CD4-positive, alpha-beta T cell treated with Interleukin-15 for 4 hours (primary cell): ENCODE measurements at regions not wholly inside any gene's neighbourhood (a gene's known extent, or its start where the extent isn't known, plus 50 kb on each side); places are given as distances from the start of the nearest gene placed in this dataset.
"Not testable (repeated sequence)": the region's sequence is repeated elsewhere in the genome, so short reads cannot be mapped to it uniquely, and the experiment has no call there.

Experiments used
- DNase-seq: peaks from one replicate; pipeline ENCODE4 v3.0.0-alpha.2; 2020; ENCODE audit warnings: low spot score

DNA sequence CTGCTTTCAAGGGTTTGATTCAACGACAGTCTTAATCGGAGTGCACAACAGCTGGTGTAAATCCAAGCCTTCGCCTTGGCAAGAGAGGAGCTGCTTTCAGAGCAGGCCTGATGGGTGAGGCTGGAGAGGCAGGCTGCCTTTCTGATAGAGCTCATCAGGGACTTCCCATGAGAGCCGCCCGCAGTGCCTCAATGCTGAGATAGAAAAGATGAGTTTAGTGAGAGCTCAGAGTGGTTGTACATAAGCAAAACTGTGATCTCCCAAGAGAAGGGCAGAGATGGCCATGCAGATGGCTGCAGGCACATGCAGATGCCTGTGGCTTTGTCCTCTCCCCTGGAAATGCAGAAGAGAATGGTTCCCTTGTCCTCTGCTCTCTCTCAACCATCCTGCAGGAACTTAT is 122.1 kb downstream of the ARL4C start:
- DNase-seq, result no peak

- no peak for DNase-seq
Observed at GRCh38 chr2:234374150-234374508, 122.8 kb downstream of the ARL4C start.

GRCh38 chr2:234373481-234374149 is 123.3 kb downstream of the ARL4C start:
- no peak for DNase-seq

- peak; percentile 20 for DNase-seq
Observed at GRCh38 chr2:234373060-234373459, 123.8 kb downstream of the ARL4C start.

GRCh38 chr2:234372506-234372905 is 124.4 kb downstream of the ARL4C start:
- DNase-seq, result no peak

DNA sequence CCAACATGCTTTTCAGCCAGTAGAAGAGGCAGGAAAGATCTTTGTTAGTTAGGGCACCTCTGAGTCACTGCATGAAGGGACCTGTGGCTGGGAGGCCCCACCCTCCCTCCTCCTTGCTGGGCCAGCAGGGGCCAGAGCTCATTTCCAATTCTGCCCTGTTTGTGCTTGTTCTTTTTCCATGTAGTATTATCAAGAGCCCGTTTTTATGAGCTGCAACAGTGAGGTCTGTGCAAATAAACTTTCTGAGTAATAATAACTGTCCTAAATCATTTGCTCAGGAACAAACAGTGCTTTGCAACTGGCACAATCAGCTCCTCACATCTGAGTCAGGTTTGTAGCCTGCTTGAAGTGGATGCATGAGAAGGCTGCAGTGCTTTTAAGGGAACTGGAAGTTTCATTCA is 128.0 kb downstream of the ARL4C start:
- peak; percentile 60 for DNase-seq

GRCh38 chr2:234366891-234367290 is 130.0 kb downstream of the ARL4C start:
- no peak for DNase-seq

DNA sequence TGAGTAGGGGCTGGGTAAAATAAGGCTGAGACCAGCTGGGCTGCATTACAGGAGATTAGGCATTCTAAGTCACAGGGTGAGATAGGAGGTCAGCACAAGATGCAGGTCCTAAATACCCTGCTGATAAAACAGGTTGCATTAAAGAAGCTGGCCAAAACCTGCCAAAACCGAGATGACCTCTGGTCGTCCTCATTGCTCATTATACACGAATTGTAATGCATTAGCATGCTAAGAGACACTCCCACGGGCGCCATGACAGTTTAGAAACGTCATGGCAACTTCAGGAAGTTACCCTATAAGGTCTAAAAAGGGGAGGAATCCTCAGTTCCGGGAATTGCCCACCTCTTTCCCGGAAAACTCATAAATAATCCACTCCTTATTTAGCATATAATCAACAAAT is 132.2 kb downstream of the ARL4C start:
- DNase-seq, result no peak

DNA sequence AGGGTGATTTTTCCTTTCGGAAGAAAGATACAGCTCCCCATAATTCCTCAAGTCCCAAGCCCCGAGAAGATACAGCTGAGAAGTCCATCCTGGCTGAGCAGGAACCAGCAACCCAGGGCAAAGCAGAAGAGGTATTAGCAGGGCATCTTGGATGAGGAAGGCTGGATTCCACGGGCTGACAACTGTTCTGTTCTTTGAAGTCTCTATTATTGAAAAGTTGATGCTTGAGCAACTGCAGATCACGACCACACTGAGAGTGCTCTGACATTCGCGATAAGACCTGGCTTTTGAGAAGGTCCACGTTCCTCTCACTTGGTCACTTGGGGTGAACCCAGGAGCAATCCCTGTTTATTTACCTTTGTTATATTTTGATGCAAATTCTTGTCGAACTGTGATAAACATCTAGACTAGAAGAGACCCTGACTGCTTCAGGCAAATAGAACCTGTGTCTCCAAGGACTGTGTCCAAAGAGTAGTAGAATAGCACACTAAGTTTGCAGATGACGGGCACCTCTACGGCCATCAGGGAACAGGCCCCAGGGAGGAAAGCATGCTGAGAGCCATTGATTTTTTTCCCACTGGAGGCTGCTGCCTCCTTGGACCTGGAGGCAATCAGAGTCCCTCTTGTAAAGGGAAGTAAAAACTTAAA is 133.1 kb downstream of the ARL4C start:
- DNase-seq, result no peak

DNA sequence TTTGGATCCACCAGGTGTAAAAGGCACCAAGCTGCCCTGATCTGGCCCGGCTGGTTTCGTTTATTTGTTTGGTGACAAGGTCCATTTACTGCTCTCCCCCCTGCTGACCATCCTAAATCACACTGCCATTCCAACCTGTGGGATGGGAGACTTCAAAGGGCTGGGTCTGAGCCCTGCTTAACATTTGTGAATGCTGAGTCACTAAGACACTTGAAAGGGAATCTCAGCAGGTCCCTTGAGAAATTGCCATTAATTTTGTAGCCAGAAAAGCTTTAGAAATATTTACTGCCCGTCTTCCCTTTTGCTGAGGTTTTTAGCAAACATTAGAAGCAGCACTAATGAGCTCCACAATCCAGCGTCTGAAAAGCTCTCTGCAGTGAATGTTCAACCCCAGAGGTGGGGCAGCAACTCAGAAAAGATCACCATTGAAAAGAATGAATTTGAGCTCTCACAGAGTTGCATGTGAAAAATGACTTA is 133.8 kb downstream of the ARL4C start:
- DNase-seq, result no peak

- not testable (repeated sequence) for DNase-seq
Observed at GRCh38 chr2:234360313-234360975, 136.4 kb downstream of the ARL4C start.

DNA sequence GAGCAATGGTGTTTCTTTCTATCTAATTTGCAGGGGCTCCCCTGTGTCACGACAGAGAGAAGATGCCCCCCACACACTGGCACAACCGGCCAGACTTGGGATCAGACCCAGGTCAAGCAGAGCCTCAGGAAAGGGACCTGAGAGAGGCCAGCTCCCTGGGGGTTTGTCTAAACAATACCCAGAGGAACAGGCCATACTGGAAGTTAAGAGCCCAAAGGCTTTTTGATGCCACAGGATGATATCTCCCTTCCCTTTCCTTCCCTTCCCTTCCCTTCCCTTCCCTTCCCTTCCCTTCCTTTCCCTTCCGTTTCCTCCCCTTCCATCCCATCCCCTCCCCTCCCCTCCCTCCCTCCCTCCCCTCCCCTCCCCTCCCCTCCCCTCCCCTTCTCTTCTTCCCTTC is 139.2 kb downstream of the ARL4C start:
- no peak for DNase-seq

GRCh38 chr2:234355808-234356365 is 141.0 kb downstream of the ARL4C start:
- DNase-seq, result no peak

- DNase-seq, result no peak
Observed at GRCh38 chr2:234355021-234355720, 141.7 kb downstream of the ARL4C start.

DNA sequence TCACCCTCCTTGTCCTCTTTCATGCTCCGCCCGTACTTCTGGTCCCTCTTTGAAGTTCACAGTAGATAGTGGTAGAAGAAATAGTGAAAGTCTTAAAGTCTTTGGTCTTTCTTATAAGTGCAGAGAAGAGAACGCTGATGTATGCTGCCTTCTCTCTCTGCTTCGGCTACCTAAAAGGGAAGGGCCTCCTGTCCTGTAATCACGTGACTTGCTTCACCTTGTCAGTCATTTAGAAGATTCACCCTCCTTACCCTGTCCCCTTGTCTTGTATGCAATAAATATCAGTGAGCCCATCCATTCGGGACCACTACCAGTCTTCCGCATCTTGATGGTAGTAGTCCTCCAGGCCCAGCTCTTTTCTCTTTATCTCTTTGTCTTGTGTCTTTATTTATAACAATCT is 144.6 kb downstream of the ARL4C start:
- DNase-seq, result no peak

- DNase-seq, result not testable (repeated sequence)
Observed at GRCh38 chr2:234351866-234352265, 145.0 kb downstream of the ARL4C start.

DNA sequence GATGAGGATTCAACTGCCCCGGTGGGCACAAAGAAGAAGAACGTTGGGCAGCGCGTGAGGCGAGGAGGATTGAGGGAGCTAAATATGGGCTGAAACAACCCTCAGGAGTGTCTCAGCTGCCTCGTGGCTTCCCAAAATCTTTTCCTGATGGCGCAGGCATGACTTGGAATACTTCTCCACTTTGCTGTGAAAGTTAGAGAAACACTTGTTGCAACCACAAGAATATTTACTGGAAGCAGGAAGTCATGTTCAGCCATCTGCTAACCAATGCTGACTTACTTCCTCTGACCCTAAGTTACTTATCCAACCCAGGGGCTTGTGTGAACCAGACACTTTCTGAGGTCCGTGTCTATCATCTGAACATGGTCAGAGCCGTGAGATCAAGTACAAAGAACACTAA is 148.8 kb downstream of the ARL4C start:
- DNase-seq, result no peak

DNA sequence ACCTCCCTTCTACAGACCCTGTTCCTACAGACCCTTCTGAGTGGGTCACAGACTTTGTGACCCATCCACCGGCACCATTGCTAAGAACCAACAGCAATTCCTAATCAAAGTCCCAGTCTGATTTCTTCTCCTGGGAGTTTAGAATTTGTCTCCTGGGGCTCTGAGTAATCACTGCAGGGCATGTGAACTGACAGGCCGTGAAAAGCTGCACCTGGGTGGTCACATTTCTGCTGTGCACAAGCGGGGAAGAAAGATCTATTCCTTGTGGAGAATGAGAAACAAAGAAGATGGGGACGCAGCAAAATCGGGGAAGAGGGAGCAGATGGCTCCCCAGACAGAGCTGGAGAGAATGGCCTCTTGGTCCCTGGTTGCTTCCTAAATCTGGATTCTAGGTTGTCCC is 151.0 kb downstream of the ARL4C start:
- DNase-seq, result no peak

GRCh38 chr2:234344012-234344411 is 152.9 kb downstream of the ARL4C start:
- no peak for DNase-seq

DNA sequence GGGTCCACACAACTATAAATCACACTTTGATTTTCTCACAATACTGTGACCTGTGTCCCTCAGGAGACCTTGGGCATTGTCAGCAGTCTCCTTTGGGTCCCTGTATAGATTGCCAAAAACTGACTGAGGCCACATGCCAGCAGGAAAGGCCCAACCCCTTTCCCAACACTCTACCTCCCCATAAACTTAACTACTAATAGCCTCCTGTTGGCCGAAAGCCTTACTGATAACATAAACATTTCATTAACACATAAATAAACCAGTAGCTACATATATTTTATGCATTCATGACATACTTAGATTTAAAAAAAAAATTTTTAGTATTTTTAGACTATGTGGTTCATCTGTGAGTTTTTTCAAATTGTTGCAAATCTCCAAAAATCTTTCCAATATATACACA is 153.5 kb downstream of the ARL4C start:
- DNase-seq, result no peak

DNA sequence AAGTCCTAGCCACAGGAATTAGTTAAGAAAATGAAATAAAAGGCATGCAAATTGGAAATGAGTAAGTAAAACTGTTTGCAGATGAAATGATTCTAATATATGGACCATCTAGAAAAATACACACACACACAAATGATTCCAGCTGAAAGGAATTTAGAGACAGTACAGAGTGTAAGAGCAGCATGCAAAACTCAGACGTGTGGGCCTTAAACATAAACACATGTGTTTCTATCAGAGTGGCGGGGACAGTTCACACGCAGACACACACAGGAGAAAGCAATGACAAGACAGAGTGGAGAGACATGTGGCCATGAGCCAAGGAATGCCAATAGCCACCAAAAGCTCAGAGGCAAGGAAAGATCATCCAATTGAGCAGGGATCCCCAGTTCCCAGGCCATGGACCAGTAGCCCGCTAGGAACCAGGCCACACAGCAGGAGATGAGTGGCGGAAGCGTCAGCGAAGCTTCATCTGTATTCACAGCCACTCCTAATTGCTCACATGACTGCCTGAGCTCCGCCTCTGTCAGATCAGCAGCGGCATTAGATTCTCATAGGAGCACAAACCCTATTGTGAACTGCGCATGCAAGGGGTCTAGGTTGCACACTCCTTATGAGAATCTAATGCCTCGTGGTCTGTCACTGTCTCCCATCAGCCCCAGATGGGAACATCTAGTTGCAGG is 155.4 kb downstream of the ARL4C start:
- DNase-seq, result no peak

DNA sequence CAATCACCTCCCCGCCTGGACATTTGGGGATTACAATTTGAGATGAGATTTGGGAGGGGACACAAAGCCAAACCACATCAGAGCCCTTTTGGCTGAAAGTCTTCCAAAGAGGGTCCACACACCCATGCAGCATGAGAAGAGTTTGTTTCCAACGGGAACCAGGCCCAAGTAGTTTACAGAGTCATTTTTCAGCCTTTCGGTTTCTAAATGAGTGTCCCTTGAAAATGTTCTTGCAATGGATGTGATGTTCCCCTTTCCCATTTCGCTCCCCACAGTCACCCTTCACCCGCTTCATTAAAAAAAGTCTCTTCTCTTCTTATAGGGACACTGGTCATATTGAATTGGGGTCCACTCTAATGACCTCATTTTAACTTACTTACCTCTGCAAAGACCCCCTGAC is 157.4 kb downstream of the ARL4C start:
- DNase-seq, result no peak
